WTC11 (cell line): ENCODE measurements at regions not wholly inside any gene's neighbourhood (a gene's known extent, or its start where the extent isn't known, plus 50 kb on each side); places are given as distances from the start of the nearest gene placed in this dataset.

Experiments used
- TF ChIP-seq, protein P1 (sequence below): fragments of 200-600 bp; IDR thresholded peaks from 2 replicates; pipeline ENCODE4 v1.8.0; 2022; ENCODE audit warnings: antibody characterized with exemption
- TF ChIP-seq, protein P2 (sequence below): fragments of 250-450 bp; sonication (Bioruptor Pico); IDR thresholded peaks from 2 replicates; pipeline ENCODE4 v2.1.2; 2022; ENCODE audit warnings: mild to moderate bottlenecking, moderate library complexity

DNA sequence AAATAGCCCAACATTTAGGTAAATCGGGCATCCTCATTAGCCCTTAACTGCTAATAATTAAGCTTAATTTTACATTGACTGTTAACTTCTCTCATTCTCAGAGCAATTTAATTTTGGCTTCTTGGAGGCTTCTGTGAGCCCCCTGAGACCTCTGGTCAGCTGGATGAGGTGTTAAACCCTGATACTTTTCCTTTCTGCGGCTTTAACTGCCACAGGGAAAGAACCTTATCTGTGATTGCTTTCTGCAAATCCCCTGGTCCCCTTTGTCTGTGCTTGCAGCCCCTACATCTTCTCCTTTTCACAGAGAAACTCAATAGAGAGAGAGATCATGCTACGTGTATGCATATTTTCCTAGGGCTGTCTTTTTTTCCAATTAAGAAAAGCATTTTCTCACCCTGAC lies 184.5 kb upstream of the CSF3R start:
- TF ChIP-seq, protein P1, sequence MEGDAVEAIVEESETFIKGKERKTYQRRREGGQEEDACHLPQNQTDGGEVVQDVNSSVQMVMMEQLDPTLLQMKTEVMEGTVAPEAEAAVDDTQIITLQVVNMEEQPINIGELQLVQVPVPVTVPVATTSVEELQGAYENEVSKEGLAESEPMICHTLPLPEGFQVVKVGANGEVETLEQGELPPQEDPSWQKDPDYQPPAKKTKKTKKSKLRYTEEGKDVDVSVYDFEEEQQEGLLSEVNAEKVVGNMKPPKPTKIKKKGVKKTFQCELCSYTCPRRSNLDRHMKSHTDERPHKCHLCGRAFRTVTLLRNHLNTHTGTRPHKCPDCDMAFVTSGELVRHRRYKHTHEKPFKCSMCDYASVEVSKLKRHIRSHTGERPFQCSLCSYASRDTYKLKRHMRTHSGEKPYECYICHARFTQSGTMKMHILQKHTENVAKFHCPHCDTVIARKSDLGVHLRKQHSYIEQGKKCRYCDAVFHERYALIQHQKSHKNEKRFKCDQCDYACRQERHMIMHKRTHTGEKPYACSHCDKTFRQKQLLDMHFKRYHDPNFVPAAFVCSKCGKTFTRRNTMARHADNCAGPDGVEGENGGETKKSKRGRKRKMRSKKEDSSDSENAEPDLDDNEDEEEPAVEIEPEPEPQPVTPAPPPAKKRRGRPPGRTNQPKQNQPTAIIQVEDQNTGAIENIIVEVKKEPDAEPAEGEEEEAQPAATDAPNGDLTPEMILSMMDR = no peak
- TF ChIP-seq, protein P2, sequence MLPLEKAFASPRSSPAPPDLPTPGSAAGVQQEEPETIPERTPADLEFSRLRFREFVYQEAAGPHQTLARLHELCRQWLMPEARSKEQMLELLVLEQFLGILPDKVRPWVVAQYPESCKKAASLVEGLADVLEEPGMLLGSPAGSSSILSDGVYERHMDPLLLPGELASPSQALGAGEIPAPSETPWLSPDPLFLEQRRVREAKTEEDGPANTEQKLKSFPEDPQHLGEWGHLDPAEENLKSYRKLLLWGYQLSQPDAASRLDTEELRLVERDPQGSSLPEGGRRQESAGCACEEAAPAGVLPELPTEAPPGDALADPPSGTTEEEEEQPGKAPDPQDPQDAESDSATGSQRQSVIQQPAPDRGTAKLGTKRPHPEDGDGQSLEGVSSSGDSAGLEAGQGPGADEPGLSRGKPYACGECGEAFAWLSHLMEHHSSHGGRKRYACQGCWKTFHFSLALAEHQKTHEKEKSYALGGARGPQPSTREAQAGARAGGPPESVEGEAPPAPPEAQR = no peak
